ENCODE measurements at regions not wholly inside any gene's neighbourhood (a gene's known extent, or its start where the extent isn't known, plus 50 kb on each side); places are given as distances from the start of the nearest gene placed in this dataset.
"Not testable (repeated sequence)": the region's sequence is repeated elsewhere in the genome, so short reads cannot be mapped to it uniquely, and the experiment has no call there.

DNA sequence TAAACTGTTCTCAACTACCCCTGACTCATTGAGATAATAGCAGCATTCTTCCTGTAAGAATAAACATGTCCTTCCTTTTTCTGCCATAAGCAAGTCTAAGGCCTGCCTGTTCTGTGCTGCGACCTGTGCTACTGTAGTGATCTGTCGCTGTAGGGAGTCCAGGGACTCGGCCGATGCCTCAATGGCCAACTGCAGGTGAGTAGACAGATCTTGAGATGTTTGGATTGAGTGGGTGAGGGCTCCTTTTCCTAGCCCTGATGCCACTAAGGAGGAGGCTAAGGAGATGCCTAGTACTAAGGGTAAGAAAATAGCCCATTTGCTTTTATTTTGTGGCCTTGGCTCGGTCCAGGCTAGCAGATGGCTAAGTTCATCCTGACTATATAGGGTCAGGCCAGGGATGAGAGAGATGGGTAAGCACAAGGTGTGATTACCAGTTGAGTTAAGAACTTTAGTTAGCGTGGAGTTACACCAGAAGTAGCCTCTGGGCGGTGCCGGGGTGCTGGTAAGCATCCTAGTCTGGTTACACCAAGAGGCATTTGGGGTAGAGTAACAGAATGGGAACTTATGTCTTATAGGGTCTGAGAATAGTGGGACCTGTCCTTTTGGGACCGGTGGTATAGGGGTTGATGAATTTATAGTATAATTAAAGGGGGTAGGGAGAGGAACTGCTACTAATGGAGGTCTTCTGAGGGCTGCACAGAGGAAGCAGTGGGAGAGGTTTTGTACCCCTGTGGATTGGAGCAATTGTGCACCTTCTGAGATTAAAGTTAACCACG, 642.4 kb upstream of the DPP6 start:
- not testable (repeated sequence) for DNase-seq

DNA sequence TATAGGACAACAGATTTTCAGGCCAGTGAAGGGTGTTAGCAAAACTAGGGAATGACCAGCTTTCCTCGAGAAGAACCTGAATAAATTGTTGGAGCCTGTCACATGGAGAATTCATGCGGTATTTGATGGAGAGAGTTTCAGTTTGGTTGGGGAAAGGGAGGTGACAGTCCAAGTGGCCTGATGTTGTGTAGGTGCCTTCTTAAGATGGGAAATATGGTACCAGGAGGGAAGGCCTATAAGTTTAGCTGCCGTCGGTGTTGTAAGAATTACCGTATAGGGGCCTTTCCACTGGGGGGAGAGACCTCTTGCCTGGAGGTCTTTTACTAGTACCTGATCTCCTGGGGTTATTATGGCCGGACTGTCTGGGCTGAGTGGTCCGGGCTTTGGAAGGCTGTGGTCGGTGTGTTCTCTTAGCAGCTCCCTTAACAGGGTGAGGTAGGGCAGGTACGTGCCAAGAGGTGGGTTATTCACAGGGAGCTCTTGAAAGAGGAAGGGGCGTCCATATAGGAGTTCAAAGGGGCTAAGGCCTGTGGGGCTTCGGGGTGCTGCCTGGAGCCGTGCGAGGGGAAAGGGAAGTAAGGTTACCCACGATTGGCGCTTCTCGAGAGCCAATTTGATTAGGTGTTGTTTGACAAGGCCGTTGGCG, 641.1 kb upstream of the DPP6 start:
- not testable (repeated sequence) for DNase-seq

GRCh38 chr7:153412114-153412823, 639.9 kb upstream of the DPP6 start:
- not testable (repeated sequence) for DNase-seq

DNA sequence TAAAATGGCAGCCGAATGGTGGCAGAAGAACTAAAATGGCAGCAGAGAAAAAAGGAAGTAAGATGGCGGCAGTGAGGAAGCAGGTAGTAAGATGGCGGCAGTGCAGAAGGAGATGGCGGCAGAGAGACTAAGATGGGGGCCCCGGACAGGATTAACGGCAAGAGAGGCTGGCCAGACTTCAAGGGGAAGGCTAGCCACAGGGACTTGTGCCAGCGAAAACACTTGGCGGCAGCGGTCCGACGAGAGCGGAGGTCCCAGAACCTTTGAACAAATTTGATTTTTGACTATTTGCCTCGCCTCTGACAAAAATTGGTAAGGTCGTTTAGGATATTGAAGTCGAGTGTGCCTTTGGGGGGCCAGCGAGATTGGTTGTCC, 639.4 kb upstream of the DPP6 start:
- not testable (repeated sequence) for DNase-seq

- DNase-seq = no peak
These were observed 639.0 kb upstream of the DPP6 start for GRCh38 chr7:153413199-153413539.

- no peak for DNase-seq
These were observed 638.5 kb upstream of the DPP6 start for GRCh38 chr7:153413540-153414287.

DNA sequence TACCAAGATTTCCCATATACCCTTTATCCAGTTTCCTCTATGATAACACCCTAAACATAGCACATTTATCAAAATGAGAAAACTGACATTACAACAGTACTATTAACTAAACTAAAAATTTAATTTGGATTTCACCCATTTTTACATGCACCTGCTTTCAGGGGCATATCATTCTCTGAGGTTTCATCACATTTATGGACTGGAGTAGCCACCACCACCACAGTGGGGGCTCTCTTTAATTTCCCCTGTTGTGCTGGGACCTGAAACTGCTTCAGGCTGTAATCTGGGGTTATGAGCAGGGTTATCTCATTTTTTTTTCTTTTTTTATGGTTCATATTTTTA, 637.9 kb upstream of the DPP6 start:
- no peak for DNase-seq

GRCh38 chr7:153415632-153416031, 636.6 kb upstream of the DPP6 start:
- no peak for DNase-seq

GRCh38 chr7:153422291-153423209, 629.6 kb upstream of the DPP6 start:
- no peak for DNase-seq

GRCh38 chr7:153423210-153423590, 629.0 kb upstream of the DPP6 start:
- no peak for DNase-seq

- DNase-seq = peak; percentile 4
These were observed 621.3 kb upstream of the DPP6 start for GRCh38 chr7:153430931-153431330.

DNA sequence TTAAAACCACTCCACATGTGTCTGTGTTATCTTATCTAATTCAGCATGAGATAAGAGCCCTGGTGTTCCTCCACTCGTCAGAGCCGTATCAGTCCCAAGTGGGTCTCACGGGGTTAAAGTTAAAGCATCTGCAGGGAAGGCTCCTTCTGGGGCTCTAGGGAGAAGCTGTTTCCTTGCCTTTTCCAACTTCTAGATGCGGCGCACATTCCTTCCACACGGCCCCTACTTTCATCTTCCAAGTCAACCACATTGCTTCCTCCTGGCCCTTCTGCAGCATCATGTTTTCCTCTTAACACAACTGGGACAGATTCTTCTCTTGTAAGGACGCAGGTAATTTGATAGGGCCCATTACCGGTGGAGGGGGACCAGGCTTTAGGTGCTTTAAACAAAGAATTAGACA, 620.1 kb upstream of the DPP6 start:
- no peak for DNase-seq

DNA sequence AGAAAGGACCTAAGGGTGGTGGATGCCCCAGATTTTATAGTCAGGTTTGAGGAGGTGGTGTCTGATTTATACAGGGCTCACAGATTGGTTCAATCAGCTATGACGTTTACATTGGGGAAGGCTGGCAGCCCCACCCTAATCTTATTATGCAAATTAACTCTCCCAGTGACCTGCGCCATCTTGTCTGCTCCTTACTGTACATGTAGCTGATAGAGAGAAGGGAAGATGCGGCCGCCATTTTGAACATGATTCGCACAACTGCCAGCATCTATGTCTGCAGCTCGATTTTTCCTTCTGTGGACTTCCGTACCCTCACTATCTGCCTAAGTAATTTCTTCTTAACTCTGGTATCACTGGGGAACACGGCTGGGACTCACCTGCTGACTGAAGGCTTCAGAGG, 619.0 kb upstream of the DPP6 start:
- DNase-seq = no peak

- DNase-seq = no peak
These were observed 611.5 kb upstream of the DPP6 start for GRCh38 chr7:153440715-153441114.

- no peak for DNase-seq
These were observed 609.0 kb upstream of the DPP6 start for GRCh38 chr7:153443032-153443701.

GRCh38 chr7:153444641-153445040, 607.6 kb upstream of the DPP6 start:
- DNase-seq = no peak

GRCh38 chr7:153445641-153446040, 606.6 kb upstream of the DPP6 start:
- no peak for DNase-seq

DNA sequence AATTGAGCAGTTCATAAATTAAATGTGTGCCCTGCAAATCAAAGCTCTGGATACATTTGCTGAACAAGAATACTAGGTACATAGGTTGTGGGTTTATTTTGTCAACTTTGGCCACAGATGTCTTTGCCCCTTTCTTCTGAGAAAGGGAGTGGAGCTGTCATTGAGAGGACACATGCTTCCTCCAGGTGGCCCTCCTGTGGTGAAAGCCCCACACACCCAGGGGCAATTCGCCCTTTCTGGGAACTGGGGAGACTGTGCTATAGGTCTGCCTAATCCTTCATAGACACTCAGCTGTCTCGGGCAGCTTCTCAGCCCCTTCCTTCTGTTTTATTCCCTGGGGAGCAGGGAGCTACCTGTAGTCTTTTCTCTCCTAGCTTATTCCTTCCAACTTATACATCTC, 605.7 kb upstream of the DPP6 start:
- no peak for DNase-seq

DNA sequence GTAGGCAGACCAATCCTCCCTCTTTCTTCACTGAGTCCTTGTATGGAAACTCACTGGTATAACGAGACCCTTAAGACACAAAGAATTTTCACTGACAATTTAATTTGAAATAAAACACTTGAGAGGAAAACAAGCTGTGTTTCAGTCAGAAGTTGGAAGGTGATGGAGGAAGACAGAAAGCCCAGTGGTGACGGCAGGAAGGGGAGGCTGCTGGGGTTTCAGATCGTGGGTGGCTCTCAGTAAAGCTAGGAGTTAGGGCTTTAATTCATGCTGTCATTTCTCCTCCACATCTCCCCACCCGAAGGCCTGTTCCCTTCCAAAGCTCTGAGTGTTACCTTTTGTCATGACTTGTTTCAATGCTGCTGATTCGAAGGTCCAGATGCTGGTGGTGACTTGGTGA, 605.2 kb upstream of the DPP6 start:
- no peak for DNase-seq

DNA sequence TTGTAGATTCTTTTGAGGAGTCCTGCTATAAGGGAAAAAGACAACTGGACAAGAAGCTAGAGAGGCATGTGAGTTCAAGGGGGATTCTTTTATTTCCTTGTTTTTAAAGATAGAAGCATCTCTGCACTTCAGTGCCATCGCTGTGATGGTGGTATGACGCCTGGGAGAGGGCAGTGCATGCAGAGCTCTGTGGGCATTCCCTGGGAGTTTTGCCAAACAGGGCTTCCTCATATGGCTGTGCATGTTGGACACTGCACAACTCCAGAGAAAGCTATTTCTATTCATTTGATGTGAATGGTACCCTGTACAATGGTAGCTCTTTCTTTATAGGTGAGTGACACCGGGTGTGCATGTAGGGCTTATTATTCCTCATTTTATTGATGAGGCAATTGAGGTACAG, 599.5 kb upstream of the DPP6 start:
- no peak for DNase-seq

GRCh38 chr7:153454306-153454705, 597.9 kb upstream of the DPP6 start:
- no peak for DNase-seq

GRCh38 chr7:153457746-153458145, 594.5 kb upstream of the DPP6 start:
- no peak for DNase-seq
